GM12873 (cell line): ENCODE measurements at regions not wholly inside any gene's neighbourhood (a gene's known extent, or its start where the extent isn't known, plus 50 kb on each side); places are given as distances from the start of the nearest gene placed in this dataset.

Experiments used
- CTCF ChIP-seq: IDR thresholded peaks from 2 replicates; pipeline ENCODE4 v1.5.1; 2012; ENCODE audit warnings: low read depth, mild to moderate bottlenecking, moderate library complexity, low read length, control low read depth; ENCODE audit not compliant: insufficient read depth; ENCODE audit errors: missing control alignments

- TF ChIP-seq CTCF, result no peak
These were observed 177.0 kb upstream of the TNRC6C start for GRCh38 chr17:77781536-77781935.

GRCh38 chr17:77782201-77782600 lies 176.3 kb upstream of the TNRC6C start:
- no peak for TF ChIP-seq CTCF

- no peak for TF ChIP-seq CTCF
These were observed 175.9 kb upstream of the TNRC6C start for GRCh38 chr17:77782611-77783010.

GRCh38 chr17:77783991-77784820 lies 174.3 kb upstream of the TNRC6C start:
- no peak for TF ChIP-seq CTCF

- no peak for TF ChIP-seq CTCF
These were observed 173.1 kb upstream of the TNRC6C start for GRCh38 chr17:77785312-77785905.

- TF ChIP-seq CTCF, result no peak
These were observed 172.4 kb upstream of the TNRC6C start for GRCh38 chr17:77786090-77786489.

GRCh38 chr17:77786740-77787505 lies 171.6 kb upstream of the TNRC6C start:
- TF ChIP-seq CTCF, result no peak
